COLO668 (cell line): ENCODE measurements at regions not wholly inside any gene's neighbourhood (a gene's known extent, or its start where the extent isn't known, plus 50 kb on each side); places are given as distances from the start of the nearest gene placed in this dataset.

Experiments
- DNase-seq: peaks from one replicate; lab custom pipeline; 2025; ENCODE audit not compliant: unreplicated experiment; lab: John Stamatoyannopoulos, UW

- peak; percentile 1 for DNase-seq
These were observed 1331.2 kb upstream of the GBE1 start for GRCh38 chr3:83092521-83093221.

DNA sequence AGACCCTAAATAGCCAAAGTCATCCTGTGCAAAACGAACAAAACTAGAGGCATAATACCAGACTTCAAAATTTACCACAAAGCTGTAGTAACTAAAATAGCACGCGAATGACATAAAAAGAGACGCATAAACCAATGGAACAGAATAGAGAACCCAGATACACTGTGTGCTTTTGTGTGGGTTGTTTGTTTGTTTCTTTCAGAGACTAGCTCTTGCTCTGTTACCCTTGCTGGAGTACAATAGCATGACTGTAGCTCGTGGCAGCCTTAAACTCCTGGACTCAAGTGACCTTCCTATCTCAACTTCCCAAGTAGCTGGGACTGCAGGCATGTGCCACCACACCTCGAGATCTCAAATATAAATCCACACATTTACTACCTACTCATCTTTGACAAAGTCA lies 1314.6 kb upstream of the GBE1 start:
- no peak for DNase-seq

- no peak for DNase-seq
These were observed 1313.0 kb upstream of the GBE1 start for GRCh38 chr3:83074485-83074884.

DNA sequence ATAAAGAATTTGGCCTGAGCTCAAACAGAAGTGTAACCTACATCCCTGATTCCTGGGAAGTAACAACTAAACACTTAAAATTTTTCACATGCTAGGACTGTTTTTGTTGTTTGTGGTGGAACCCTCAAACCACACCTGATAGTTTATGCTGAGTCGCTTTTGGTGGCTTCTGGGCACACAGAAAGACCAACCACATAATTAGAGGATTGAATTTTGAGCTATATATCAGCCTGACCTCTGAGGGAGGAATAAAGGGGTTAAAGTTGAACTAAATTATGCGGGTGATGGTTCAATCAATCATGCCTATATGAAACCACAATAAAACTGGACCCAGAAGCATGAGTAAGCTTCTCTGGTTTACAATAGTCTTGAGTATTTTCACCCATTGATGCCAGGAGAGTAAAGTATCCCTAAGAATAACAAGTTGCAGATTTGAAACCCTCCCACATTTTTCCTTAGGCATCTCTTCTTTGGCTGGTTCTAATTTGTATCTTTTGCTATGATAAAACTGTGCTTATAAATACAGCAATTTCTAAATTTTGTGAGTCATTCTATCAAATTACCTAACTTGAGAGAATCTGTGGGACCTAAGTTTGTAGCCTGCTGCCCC lies 1304.5 kb upstream of the GBE1 start:
- no peak for DNase-seq

DNA sequence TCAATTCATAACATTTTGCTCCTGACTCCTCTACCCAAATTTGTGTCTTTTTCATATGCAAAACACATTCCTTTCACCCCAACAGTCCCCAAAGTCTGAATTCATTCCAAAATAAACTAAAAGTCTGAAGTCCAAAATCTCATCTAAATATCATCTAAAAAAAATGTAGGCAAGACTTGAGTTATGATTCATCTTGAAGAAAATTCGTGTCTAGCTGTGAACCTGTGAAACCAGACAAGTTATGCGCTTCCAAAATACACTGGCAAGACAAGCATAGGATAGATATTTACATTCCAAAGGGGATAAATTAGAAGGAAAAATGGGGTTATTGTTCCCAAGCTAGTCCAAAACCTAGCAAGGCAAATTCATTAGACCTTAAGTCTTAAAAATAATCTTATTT lies 1302.0 kb upstream of the GBE1 start:
- no peak for DNase-seq

GRCh38 chr3:83048556-83048955 lies 1287.1 kb upstream of the GBE1 start:
- DNase-seq = no peak

- no peak for DNase-seq
These were observed 1278.0 kb upstream of the GBE1 start for GRCh38 chr3:83039422-83039821.

DNA sequence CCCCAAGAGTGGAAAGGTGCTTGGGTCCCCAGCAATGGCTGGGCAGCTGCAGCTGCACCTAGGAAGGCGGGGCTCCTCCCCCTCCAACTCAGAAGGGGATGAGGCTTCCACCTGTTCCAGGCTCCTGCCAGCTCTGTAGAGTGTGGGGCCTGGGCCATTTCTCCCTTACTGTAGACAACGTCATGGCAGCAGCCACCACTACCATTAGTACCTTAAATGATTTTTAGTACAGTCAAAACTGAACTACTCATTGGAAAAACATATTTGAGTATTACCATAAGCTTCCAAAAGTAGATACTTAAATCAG lies 1274.2 kb upstream of the GBE1 start:
- DNase-seq = no peak

GRCh38 chr3:83034806-83035703 lies 1273.6 kb upstream of the GBE1 start:
- DNase-seq = no peak

- DNase-seq = no peak
These were observed 1271.7 kb upstream of the GBE1 start for GRCh38 chr3:83033133-83033532.

GRCh38 chr3:83023086-83023485 lies 1261.6 kb upstream of the GBE1 start:
- DNase-seq = no peak

DNA sequence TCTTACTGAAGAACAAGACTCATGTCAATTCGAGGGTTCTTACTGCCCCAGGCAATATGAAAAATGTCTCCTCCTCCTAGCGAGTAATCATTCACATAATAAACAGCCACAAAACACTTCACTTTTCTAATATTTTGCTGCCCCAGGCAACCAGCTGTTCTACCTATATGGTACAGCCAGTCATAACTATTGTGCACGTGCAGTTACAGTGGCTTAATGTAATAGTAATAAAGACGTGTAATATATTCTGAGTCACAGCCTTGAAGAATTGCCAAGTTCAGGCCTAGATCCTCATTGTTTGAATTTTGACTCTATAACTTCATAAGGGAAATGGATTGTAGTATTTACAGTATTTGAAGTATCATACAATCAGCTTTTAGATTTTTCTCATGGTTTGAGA lies 1250.0 kb upstream of the GBE1 start:
- no peak for DNase-seq

DNA sequence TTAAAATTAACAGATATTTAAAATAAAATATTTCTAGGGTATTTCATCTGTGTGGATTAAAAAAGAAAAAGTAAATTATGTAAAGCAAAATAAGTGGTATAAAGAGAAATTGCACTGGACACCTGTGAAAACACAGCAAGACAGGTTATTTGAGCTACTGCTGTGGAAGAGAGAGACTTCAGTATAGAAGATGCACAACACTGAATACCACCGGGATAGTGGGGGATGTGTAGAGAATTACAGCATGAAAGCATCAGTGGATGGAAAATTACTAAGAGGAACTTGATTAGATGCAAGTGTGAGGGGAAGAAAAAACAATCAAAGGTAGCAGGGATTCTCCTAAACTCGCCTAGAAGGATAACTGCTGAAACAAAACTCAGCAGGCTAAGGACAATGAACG lies 1242.5 kb upstream of the GBE1 start:
- DNase-seq = no peak

- no peak for DNase-seq
These were observed 1241.5 kb upstream of the GBE1 start for GRCh38 chr3:83002869-83003445.

DNA sequence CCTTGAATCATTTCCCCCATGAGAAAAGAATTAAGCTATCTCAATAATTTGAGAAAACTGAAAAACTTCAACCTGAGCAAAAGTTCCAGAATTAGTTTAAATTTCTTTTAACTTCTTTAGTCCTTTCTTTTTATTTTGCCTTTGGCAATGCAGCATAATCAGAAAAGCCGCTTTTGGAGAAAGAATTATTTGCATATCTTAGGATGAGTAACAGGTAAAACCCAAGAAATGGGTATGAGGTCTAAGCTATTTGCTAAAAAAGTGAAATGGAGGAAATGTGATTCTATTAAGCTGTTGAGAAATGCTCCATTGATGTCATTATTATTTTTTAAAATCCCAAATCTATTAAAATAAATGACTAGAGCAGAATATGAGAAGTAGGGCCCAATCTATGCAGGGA lies 1238.3 kb upstream of the GBE1 start:
- no peak for DNase-seq

DNA sequence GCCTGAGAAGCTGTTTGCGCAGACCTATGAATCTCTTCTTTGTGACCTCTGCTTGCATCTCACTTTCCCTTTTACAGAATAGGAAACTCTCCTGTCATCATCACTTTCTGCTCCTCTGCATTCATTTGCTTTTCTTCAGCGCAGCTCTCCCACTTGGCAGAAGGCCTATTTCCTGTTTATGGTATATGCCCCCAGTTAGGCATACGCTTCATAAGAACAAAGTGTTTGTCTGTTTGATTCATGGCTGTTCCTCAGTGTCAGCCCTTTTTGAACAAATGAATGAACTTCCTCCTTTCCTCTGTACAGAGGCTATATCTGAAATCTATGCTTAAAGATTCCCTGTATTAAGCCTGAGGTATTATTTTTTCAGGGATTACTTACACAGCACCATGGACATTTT lies 1216.9 kb upstream of the GBE1 start:
- DNase-seq = no peak

GRCh38 chr3:82977871-82978270 lies 1216.4 kb upstream of the GBE1 start:
- no peak for DNase-seq

DNA sequence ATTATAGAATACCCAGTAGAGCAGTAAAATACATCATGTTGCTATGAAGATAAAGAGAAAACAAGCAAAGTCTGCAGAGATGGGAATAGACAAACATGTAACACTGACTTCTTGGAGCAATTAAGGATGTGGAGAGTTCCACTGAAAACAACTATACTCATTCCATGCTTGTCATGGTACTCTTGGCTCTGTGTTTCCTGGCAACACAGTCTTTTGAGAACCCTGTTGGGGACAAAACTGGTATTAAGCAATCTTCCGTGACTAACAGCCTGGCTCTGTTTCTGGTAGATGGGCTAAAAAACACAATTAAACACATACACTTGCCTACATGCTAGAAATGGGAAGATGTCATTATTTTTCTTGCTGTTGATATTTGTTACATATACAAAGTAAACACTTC lies 1212.3 kb upstream of the GBE1 start:
- DNase-seq = no peak

- no peak for DNase-seq
These were observed 1198.9 kb upstream of the GBE1 start for GRCh38 chr3:82960379-82960778.

DNA sequence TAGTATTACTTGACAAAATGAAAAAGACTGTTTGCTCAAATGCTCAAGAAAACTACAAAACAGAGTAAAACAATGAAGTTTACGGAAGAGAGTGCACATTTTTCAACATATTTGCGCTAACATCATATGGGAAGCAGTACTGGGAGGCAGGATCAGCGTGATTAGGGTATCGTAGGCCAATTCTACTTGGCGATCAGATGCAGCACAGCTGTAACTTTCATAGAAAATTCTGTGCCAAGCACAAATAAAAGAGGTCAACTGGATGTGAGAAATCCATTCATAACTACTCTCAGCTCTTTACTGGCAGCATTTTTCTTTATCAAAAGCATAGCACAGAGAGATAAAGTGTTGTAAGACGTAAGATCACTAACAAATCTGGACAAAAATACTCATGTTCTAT lies 1196.3 kb upstream of the GBE1 start:
- no peak for DNase-seq

DNA sequence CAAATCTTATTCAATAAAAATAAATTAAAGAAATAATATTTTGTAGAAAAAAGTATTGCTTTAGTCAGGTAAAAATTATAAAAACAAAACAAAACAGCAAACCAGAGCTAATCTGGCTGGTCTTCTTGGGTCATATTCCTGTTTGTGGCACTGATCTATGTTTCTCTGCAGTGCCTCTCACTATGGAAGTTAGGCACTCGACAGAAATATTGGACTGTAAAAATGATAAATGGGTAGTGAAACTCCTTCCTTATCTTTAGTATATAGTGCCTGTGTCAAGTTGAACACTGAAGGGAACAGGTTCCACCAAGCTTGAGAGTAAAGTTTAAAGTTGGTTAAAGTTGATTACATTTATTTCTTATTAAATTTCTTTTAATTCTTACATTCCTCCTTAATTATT lies 1195.6 kb upstream of the GBE1 start:
- no peak for DNase-seq

GRCh38 chr3:82954486-82954885 lies 1193.0 kb upstream of the GBE1 start:
- DNase-seq = no peak
